K562 (cell line): ENCODE measurements at regions not wholly inside any gene's neighbourhood (a gene's known extent, or its start where the extent isn't known, plus 50 kb on each side); places are given as distances from the start of the nearest gene placed in this dataset.

Experiments used
- ARID3B ChIP-seq: fragments of 250-450 bp; sonication (Bioruptor Pico); IDR thresholded peaks from 2 replicates; pipeline ENCODE4 v1.4.0; 2020; ENCODE audit warnings: borderline replicate concordance
- BHLHE40 ChIP-seq: IDR thresholded peaks from 2 replicates; pipeline ENCODE4 v1.6.1; 2011; ENCODE audit warnings: low read length, improper control_type of control experiment
- BMI1 ChIP-seq: fragments of 150-350 bp; IDR thresholded peaks from 2 replicates; pipeline ENCODE4 v1.6.1; 2014; ENCODE audit warnings: low read length
- NR2F6 ChIP-seq: fragments of 450-650 bp; formaldehyde crosslinking; IDR thresholded peaks from 2 replicates; pipeline ENCODE4 v1.4.0; 2020; ENCODE audit warnings: mild to moderate bottlenecking
- PBX2 ChIP-seq, 2 experiments: IDR thresholded peaks in 1 of 2; conservative IDR thresholded peaks in 1 of 2; 2 replicates each; pipeline ENCODE4 v1.6.1; 2016; ENCODE audit warnings: low read depth in 2 of 2, mild to moderate bottlenecking in 1 of 2, missing compliant biosample characterization in 1 of 2, missing genetic modification characterization in 1 of 2, moderate library complexity in 1 of 2
- POLR3A ChIP-seq: IDR thresholded peaks from 2 replicates; pipeline ENCODE4 v1.6.1; 2011; ENCODE audit warnings: borderline replicate concordance, mild to moderate bottlenecking, moderate library complexity; ENCODE audit not compliant: insufficient read length, insufficient read depth; ENCODE audit errors: extremely low read depth
- RERE ChIP-seq: sonication (generic); formaldehyde crosslinking; IDR thresholded peaks from 2 replicates; pipeline ENCODE4 v1.8.0; 2023; ENCODE audit warnings: missing genetic modification reagents, mild to moderate bottlenecking, borderline replicate concordance
- SMARCB1 ChIP-seq: IDR thresholded peaks from 2 replicates; pipeline ENCODE4 v1.6.1; 2011; ENCODE audit warnings: improper control_type of control experiment, low read depth; ENCODE audit not compliant: insufficient read length
- SNRNP70 ChIP-seq: fragments of 200-400 bp; formaldehyde crosslinking; optimal IDR thresholded peaks from 2 replicates; pipeline ENCODE3; 2017; ENCODE audit warnings: low read depth, low read length
- ZNF253 ChIP-seq: fragments of 250-450 bp; sonication (Bioruptor Pico); conservative IDR thresholded peaks from 2 replicates; pipeline ENCODE4 v1.6.1; 2021; ENCODE audit warnings: mild to moderate bottlenecking
- TF ChIP-seq, protein P1 (sequence below): fragments of 250-450 bp; sonication (Bioruptor Pico); IDR thresholded peaks from 2 replicates; pipeline ENCODE4 v1.4.0; 2020; ENCODE audit warnings: mild to moderate bottlenecking, moderate library complexity, borderline replicate concordance
- TF ChIP-seq, protein P2 (sequence below): sonication (generic); formaldehyde crosslinking; IDR thresholded peaks from 2 replicates; pipeline ENCODE4 v1.8.0; 2022; ENCODE audit warnings: mild to moderate bottlenecking, missing genetic modification reagents, borderline replicate concordance

- TF ChIP-seq PBX2 (CRISPR knock-in tag; IDR thresholded peaks at IDR 0.05; ENCODE audit: low read depth) (no peak), PBX2 (tag; conservative IDR thresholded peaks at IDR 0.05; ENCODE audit: low read depth) (no peak), BHLHE40 (no peak), ZNF253 (CRISPR knock-in tag) (no peak), BMI1 (no peak), RERE (CRISPR knock-in tag) (no peak), SMARCB1 (no peak), NR2F6 (CRISPR knock-in tag) (no peak), SNRNP70 (no peak), ARID3B (no peak), POLR3A (no peak)
- TF ChIP-seq, protein P1, sequence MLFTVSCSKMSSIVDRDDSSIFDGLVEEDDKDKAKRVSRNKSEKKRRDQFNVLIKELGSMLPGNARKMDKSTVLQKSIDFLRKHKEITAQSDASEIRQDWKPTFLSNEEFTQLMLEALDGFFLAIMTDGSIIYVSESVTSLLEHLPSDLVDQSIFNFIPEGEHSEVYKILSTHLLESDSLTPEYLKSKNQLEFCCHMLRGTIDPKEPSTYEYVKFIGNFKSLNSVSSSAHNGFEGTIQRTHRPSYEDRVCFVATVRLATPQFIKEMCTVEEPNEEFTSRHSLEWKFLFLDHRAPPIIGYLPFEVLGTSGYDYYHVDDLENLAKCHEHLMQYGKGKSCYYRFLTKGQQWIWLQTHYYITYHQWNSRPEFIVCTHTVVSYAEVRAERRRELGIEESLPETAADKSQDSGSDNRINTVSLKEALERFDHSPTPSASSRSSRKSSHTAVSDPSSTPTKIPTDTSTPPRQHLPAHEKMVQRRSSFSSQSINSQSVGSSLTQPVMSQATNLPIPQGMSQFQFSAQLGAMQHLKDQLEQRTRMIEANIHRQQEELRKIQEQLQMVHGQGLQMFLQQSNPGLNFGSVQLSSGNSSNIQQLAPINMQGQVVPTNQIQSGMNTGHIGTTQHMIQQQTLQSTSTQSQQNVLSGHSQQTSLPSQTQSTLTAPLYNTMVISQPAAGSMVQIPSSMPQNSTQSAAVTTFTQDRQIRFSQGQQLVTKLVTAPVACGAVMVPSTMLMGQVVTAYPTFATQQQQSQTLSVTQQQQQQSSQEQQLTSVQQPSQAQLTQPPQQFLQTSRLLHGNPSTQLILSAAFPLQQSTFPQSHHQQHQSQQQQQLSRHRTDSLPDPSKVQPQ, result no peak
- TF ChIP-seq, protein P2, sequence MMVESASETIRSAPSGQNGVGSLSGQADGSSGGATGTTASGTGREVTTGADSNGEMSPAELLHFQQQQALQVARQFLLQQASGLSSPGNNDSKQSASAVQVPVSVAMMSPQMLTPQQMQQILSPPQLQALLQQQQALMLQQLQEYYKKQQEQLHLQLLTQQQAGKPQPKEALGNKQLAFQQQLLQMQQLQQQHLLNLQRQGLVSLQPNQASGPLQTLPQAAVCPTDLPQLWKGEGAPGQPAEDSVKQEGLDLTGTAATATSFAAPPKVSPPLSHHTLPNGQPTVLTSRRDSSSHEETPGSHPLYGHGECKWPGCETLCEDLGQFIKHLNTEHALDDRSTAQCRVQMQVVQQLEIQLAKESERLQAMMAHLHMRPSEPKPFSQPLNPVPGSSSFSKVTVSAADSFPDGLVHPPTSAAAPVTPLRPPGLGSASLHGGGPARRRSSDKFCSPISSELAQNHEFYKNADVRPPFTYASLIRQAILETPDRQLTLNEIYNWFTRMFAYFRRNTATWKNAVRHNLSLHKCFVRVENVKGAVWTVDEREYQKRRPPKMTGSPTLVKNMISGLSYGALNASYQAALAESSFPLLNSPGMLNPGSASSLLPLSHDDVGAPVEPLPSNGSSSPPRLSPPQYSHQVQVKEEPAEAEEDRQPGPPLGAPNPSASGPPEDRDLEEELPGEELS (CRISPR knock-in tag), result no peak
These were observed 603.4 kb downstream of the DSC3 start (continued) for GRCh38 chr18:30439174-30439573.
